NCI-H526 treated with DMSO at 0.1 percent for 48 hours (cell line): ENCODE measurements at regions not wholly inside any gene's neighbourhood (a gene's known extent, or its start where the extent isn't known, plus 50 kb on each side); places are given as distances from the start of the nearest gene placed in this dataset.
"Not testable (repeated sequence)": the region's sequence is repeated elsewhere in the genome, so short reads cannot be mapped to it uniquely, and the experiment has no call there.

Source experiments
- DNase-seq: peaks from one replicate; lab custom pipeline; 2025; lab: John Stamatoyannopoulos, UW

DNA sequence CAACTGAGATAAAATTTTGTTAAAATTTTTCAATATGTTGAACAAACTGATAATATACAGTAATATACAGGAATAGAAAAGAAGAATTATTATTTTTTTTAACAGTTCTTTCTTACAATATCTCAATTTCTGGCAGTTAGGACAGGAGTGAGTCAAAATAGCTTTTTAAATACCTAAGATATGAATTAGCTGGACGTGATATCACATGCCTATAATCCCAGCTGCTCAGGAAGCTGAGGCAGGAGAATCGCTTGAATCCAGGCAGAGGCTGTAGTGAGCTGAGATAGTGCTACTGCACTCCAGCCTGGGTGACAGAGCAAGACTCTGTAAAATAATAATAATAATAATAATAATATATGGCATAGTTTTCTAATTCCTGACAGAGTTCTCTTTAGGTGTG, 1039.3 kb downstream of the STPG2 start:
- DNase-seq, result no peak

DNA sequence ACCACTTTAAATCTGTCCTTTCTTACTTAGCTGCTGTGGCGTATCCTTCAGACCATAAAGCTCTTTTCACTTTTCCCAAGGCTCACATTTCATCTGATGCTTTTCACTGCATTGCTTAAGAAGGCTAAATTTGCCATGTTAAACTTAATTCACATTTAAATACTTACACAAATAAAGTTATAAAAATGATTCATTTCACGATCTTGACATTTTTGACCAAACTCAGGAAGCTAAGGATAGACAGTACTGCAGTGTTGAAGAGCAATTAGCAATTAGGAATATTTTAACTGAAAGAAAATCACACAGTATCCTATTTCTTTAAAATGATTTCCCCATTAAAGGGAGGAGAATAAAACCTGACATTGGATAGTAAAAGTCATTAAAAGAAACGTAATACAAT, 1038.6 kb downstream of the STPG2 start:
- DNase-seq, result no peak

DNA sequence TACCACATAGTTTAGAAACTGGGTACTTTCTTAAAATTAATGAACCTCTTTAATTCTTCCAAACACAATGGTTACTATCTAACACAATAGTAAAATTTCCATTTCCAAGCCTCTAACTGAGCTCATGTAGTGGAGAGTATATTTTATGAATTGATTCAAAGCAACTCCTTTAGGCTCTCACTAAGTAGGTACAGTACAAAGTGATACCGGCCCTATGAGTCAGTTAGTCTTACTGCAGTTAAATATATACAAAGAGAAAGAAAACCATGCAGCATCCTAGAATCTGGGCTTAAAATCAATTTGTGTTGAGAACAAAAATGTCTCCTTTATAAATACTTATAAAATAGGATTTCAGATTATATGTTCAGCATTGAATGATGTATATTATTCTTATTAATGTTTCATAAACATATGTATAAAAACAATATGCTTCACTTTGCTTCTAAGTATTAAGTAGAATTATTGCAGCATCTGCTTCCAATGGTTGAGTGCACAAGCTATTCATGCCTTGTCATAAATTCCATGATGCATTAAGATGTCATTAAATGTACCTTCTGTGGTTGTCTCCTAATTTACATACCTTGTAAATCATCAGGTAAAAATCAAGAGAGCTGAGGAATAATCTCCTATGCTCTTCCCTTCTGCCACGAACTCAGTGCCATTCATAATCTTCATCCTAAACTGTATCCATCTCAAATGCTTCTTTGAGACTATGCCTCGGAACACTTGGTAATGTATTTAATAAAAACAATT, 1037.8 kb downstream of the STPG2 start:
- DNase-seq, result peak; percentile 70

DNA sequence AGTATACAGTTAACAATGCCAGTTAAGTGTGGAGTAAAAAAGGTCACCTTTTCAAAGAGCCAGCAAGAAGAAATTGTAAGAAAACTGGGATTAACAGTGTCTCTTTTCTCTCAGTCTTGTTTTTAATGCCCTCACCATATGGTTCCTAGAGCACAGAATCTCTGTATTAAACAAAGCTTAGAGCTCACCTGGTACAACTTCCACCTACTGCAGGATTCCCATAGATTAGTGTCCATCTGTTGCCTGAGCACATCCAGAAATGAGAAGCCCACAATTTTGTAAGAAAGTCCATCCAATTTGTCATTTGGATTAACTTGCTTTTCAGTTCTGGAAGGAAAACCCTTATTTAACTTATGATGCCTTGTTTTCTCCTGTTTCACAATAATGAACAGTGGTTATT, 1037.1 kb downstream of the STPG2 start:
- no peak for DNase-seq

DNA sequence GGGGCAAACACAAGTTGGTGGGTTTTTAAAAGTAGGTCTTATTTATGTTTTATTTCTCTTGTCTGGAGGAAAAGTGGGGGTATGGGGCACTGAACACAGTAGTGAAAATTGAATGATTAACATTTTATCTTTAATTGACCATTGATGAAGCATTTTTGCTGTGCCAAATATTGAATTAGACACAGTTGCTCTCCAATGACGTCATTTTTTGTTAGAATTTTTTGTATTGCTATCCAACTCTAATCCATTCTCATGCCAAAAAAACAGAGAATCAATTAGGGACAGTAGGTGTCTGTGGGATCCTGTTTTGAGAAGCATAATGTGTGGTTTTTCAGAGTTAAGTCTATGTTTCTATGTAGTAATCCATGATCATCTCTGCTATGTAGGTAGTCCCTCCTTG, 1032.8 kb downstream of the STPG2 start:
- no peak for DNase-seq

DNA sequence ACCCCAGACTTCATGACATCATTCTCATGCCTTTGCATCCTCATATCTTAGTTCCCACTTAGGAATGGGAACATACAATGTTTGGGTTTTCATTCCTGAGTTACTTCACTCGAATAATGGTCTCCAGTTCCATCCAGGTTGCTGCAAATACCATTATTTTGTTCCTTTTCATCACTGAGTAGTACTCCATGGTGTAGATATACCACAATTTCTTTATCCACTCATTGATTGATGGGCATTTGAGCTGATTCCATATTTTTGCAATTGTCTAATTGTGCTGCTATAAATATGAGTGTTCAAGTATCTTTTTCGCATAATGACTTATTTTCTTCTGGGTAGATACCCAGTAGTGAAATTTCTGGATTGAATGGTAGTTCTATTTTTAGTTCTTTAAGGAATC, 1026.8 kb downstream of the STPG2 start:
- no peak for DNase-seq

DNA sequence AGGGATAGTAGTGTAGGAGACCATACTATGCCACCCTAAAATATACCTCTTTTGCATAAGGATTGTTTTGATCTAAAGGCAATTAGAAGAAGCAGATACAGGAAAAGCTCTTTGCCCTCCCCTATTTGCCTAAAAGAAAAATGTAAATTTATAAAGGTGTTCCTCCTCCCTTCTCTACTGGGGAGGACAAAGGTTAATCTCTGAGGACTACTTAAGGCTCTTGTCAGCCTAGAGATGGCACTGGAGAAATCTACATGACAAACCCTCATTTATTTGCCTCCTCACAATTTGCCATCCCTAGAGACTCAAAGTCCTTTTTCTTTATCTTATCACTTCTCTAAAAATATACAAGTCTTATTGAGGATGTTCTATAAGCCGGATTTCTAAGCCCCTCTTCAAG, 1021.8 kb downstream of the STPG2 start:
- no peak for DNase-seq

DNA sequence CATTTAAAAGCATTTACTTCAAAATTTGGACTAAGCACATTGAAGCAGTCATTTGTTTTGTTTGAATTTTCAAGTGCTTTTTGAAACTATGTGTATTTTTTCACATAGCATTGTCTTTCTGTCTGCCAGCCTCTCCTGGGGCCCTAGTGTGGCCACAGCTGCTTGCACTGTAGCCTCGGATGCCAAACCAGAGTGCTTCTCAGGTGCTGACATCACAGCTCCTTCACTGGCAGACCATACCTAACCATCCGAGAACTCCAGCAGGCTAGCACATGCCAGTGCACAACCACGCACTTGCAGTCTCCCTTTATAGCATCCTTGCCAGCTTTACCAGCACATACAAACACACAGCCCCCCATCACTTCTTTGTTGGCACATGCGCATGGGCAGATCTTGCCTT, 1019.7 kb downstream of the STPG2 start:
- DNase-seq, result no peak

DNA sequence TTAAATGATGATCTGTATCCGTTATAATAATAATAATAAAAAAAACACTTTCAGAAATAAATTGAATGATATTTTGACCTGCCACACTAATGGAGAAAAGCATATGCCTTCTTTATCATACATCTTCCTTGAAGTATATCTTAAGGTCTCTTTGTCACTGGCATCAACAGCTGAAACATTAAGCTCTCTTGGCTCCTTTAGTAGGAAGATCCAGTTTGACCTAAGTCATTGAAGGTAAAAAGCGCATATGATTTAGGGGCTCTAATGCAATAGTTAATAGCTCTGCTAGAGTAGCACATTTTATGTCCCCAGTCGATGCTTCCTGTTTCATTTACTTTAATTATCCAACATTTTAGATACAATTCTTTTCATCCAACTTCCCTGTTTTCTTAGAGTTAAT, 1010.8 kb downstream of the STPG2 start:
- DNase-seq, result no peak

DNA sequence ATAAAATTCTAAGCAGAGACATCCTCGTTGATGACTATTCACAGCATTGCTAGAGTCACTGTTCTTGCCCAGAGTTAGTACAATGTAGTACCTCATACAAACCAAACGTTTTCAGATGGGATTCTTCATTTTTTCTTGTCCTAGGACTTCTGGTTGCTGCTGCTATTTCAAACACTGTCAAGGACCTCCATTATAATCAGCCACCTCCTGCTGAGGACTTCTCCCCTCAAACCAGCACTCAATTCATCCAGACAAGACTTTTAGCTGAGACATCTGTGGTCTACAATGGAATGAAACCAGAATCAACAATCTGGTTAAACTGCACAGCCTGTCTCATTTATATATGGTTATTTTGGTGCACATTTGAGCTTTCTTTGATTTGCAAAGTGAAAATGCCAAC, 1008.8 kb downstream of the STPG2 start:
- DNase-seq, result no peak

DNA sequence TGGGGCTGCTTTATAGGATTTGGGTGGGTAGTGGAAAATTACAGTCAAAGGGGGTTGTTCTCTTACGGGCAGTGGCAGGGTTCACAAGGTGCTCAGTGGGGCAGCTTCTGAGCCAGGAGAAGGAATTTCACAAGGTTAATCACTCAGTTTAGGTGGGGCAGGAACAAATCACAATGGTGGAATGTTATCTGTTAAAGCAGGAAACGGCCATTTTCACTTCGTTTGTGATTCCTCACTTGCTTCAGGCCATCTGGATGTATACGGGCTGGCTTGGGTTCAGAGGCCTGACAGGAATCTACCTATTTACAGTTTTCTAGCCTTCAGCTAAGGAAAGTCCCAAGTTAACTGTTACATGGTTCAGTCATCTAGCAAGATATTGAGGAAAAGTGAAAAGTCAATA, 1003.5 kb downstream of the STPG2 start:
- DNase-seq, result no peak

DNA sequence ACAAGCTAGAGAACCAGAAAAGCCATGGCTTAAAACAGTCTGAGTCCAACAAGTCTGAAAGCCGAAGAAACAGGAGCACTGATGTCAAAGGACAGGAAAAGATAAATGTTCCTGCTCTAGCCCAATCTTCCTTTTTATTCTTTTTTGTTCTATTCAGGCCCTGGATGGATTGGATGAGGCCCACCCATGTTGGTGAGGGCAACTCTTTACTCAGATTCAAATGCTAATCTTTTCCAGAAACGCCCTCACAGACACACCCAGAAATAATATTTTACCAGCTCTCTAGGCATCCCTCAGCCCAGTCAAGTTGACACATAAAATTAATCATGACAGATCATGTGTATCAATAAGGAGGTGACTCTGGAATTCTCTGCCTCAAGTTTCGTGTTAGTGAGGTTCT, 1002.7 kb downstream of the STPG2 start:
- DNase-seq, result no peak

DNA sequence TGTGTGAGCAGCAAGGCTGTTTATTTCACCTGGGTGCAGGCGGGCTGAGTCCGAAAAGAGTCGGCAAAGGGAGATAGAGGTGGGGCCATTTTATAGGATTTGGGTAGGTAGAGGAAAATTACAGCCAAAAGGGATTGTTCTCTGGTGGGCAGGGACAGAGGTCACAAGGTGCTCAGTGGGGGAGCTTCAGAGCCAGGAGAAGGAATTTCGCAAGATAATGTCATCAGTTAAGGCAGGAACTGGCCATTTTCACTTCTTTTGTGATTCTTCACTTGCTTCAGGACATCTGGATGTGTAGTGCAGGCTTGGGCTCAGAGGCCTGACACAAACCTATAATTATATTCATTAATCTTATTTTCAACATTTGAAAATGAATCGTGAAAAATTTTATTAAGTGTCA, 1001.9 kb downstream of the STPG2 start:
- not testable (repeated sequence) for DNase-seq

DNA sequence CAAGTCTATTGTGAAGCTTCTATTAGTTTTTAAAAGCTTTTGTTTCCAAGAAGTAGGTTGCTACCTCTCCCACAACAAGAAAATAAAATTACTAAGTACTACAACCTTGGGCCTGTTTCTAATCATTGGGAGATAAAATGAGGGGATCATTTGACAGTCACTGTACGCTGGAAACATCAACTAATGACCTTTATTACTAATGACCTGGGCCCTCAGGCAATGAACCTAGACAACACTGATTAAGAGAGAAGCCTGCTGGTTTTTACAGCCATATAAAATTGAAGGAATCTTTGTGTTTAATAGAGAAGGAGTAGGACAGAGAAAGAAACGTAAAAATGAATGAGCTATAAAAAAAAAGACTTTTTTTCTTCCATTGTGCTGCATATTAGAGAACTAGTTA, 1000.9 kb downstream of the STPG2 start:
- DNase-seq, result no peak

DNA sequence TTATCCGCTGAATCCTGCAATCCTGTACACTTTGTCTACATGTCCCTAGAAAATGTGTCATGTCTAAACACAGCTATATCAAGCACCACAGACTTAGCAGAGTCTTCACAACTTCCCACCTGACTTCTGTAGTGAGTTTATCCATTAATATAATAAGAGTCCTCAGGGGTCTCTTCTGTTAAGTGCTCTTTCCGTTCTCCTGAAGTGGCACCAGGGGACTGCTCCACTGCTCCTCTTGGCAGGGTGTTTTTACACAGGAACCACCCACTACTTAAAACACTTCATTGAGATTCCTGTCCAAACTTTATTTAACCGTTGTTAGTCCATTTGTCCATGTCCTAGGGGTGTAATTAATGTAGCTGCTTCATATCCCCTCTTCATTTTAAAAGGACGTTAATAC, 1000.4 kb downstream of the STPG2 start:
- no peak for DNase-seq

DNA sequence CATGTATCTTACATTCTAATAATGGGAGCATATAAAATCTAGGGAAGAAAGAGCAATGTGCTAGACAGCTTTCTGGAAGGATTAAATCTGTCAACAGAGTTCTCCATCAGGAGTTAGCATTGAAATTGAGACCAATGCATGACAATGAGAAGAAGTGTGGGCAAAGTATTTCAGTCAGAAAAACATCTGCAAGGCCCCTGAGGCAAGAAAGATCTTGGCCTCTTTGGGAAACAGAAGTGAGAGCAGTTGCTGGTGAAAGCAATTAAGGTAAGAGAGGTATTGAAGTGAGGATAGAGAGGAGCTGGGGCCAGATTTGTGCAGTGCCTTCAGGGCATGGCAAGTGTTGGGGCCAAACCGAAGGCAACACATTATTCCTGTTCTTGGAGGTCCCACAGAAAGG, 999.1 kb downstream of the STPG2 start:
- DNase-seq, result no peak

DNA sequence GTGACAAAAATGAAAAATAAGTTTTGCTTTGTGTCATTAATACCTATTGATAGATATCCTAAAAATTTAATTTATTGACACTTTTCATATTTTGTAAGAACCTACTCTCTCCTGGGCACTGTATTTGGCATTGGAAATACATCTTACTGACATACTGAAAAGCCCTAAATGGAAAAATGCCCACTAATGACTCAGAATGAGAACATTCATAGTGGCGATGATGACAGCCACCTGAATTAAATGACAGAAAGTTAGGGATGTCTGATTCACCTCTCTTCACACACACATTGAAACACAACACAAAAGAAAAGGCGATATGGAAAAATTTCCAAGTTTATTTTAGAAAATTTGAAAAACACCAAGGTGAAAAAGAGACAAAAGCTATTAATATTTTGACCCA, 992.3 kb downstream of the STPG2 start:
- no peak for DNase-seq

DNA sequence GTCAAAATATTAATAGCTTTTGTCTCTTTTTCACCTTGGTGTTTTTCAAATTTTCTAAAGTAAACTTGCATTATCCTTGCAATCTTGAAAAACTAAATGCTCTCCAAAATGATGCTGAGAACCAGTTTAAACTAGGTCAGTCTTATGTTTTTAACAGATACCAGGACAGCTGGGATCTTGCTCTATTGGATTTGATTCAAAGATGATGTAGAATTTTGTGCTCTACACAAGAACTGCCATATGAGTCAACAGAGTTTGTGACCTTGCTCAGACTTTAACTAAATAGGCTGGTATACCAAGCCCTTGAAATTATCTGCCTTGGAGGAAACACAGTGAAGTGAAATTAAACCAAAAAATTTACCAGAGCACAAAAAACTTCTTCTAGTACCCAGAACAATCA, 991.1 kb downstream of the STPG2 start:
- DNase-seq, result no peak

DNA sequence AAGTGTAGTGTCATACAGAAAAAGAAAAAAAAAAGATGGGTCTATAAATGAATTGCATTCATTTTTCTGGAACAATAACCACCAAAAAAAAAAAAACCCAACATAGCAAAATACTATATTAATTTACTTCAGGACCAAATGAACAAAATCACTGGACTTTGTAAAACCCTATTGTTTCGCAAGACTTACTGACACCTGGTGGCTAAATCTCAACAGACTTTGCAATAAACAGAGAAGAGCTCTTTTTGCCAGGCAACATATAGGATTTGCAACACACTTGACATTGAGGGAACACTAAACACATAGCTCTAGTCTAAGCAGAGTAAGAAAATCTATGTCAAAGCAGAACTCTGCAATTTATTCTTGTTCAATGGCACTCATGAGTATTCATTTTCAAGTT, 990.2 kb downstream of the STPG2 start:
- peak; percentile 24 for DNase-seq

DNA sequence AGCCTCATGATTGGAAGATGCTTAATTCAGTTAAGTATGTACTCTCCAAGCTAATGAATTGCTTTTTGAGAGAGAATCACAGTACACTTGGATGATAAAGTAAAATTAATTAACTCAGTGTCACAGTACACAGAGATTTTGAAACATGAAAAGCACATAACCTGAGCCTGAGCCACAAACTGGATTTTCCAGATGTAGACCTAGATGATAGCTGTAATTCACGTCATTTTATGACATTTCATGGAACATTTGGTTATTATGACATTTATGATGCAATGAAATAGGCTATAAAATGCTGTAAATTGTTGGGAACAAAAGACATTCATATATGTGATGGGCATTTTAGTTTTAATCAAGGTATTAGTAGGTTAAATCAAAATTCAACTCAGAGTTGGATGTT, 983.7 kb downstream of the STPG2 start:
- DNase-seq, result no peak

DNA sequence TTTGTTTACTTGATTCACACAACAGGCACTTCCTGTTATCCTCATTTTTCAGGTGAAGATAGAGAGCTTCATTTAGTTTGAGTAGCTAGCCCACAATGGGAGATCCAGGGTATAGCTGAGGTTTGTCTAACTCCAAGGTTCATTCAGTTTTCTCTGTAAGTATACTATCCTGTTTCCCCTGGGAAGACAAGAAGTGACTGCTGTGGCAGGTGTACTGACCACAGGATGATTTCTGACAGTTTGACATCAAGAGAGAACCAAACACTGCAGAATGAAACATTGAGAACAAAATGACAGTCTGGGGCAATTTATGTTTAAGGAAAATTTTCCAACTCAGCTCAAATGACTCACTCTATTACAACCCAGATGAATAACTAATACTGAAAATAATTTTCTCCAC, 958.0 kb downstream of the STPG2 start:
- DNase-seq, result no peak

DNA sequence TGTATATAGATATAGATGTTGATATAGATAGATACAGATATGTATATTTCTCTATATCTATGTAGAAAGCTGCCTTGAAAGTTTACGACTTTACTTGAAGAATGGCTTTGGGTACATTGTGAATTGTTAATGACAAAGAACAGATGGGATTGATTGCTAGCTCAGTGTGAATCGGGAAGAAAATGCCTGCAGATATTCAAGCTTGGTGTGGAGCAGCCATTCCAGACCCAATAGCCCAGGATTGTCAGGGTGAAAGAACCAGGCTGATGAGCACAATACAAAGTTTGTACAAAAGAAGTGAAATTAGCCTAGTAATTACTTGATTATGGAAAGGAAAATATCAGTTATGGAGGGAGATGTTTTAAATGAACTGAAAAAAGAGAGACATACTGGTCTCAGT, 946.2 kb downstream of the STPG2 start:
- DNase-seq, result no peak

DNA sequence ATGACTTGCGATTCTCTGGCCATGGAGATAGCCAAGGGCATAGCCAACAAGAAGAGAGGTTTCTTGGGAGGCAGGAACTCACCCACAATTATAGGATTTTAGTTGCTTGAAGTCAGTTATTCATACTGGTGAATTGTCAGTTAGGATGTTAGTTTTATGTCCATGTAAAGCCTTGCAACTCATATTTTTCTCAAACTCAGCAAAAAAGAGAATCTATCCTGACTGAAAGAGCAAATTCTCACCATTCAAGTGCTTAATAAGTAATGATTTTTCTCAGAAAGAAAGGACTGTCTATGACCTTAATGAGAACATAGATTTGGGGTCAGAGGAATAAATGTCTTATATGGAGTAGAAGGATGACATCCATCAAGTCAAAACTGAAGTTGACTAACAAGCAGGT, 934.5 kb downstream of the STPG2 start:
- no peak for DNase-seq

DNA sequence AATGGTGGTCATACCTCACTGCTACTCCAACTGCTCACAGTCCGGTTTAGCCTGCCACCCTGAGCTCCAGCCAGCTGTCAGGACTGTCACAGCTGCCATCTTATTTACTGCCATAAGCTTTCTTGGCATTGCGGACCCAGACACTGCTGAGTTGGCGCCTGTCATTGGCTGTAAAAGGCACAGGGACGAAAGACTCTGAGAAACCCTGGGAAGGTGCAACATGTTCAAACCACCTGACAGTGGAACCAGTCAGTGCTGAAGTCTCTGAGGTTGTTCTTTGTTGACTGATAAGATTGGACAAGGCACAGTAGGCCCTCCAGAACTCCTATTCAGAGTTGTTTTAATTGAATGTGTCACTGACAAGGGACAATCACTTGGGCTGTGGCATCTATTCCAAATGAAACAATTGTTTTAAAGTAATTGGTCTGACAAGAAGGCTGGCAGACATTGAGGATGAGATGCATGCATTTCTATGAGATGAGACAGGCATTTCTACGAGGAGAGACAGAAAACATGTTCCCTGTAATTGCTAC, 927.8 kb downstream of the STPG2 start:
- no peak for DNase-seq
